CD8-positive, alpha-beta memory T cell (primary cell): ENCODE measurements at regions not wholly inside any gene's neighbourhood (a gene's known extent, or its start where the extent isn't known, plus 50 kb on each side); places are given as distances from the start of the nearest gene placed in this dataset.

ENCODE experiments used
- CTCF ChIA-PET: fragments of 350-600 bp; sonication (Branson Sonifier 250); formaldehyde crosslinking; loops from one replicate; lab custom pipeline; 2021; ENCODE audit warnings: antibody characterized with exemption; lab: Charles Lee
- POLR2A ChIA-PET: fragments of 350-600 bp; sonication (Branson Sonifier 250); formaldehyde crosslinking; loops from one replicate; lab custom pipeline; 2021; ENCODE audit warnings: antibody characterized with exemption; lab: Charles Lee
- DNase-seq, 5 donors: peaks; one replicate each; pipeline versions ENCODE4 v3.0.0 to v3.0.0-alpha.2; 2020 to 2022; ENCODE audit warnings: mixed read lengths in 1 of 5
- H3K27ac ChIP-seq: one replicate; pipeline ENCODE4 v1.7.0; 2013; ENCODE audit warnings: low read depth, mild to moderate bottlenecking, low read length, moderate library complexity
- H3K27me3 ChIP-seq: 2 replicates; pipeline ENCODE4 v1.7.0; 2013; ENCODE audit warnings: low read length, mild to moderate bottlenecking; ENCODE audit not compliant: insufficient read depth, poor library complexity, severe bottlenecking
- H3K36me3 ChIP-seq: 2 replicates; pipeline ENCODE4 v1.7.0; 2013; ENCODE audit warnings: mild to moderate bottlenecking, low read length, moderate library complexity; ENCODE audit not compliant: insufficient read depth
- H3K4me1 ChIP-seq: 2 replicates; pipeline ENCODE4 v1.7.0; 2013; ENCODE audit warnings: mild to moderate bottlenecking, low read length, moderate library complexity; ENCODE audit not compliant: insufficient read depth
- H3K4me3 ChIP-seq: 2 replicates; pipeline ENCODE4 v1.7.0; 2013; ENCODE audit warnings: mild to moderate bottlenecking, low read length
- H3K9me3 ChIP-seq: 2 replicates; pipeline ENCODE4 v1.7.0; 2013; ENCODE audit warnings: mild to moderate bottlenecking, low read length
- H3K27ac Mint-ChIP-seq, 8 donors: one replicate each; pipeline ENCODE4 v1.8.0; 2020 to 2021; ENCODE audit warnings: mixed read lengths in 8 of 8, mild to moderate bottlenecking in 6 of 8, inconsistent platforms in 3 of 8, moderate library complexity in 3 of 8
- H3K27me3 Mint-ChIP-seq, 2 donors: one replicate each; pipeline ENCODE4 v1.8.0; 2020 to 2021; ENCODE audit warnings: mixed read lengths in 2 of 2, mild to moderate bottlenecking in 1 of 2, moderate library complexity in 1 of 2
- H3K36me3 Mint-ChIP-seq, 3 donors: one replicate each; pipeline ENCODE4 v1.8.0; 2020 to 2021; ENCODE audit warnings: mixed read lengths in 3 of 3, inconsistent platforms in 1 of 3, mild to moderate bottlenecking in 1 of 3
- H3K4me1 Mint-ChIP-seq, 3 donors: one replicate each; pipeline ENCODE4 v1.8.0; 2020 to 2021; ENCODE audit warnings: mixed read lengths in 3 of 3, inconsistent platforms in 1 of 3, mild to moderate bottlenecking in 1 of 3
- H3K4me3 Mint-ChIP-seq, 7 donors: one replicate each; pipeline ENCODE4 v1.8.0; 2020 to 2021; ENCODE audit warnings: mixed read lengths in 7 of 7, mild to moderate bottlenecking in 6 of 7, moderate library complexity in 4 of 7, inconsistent platforms in 2 of 7
- H3K9me3 Mint-ChIP-seq, 5 donors: one replicate each; pipeline ENCODE4 v1.8.0; 2020 to 2022; ENCODE audit warnings: mixed read lengths in 5 of 5, mild to moderate bottlenecking in 3 of 5, moderate library complexity in 2 of 5, inconsistent platforms in 1 of 5

DNA sequence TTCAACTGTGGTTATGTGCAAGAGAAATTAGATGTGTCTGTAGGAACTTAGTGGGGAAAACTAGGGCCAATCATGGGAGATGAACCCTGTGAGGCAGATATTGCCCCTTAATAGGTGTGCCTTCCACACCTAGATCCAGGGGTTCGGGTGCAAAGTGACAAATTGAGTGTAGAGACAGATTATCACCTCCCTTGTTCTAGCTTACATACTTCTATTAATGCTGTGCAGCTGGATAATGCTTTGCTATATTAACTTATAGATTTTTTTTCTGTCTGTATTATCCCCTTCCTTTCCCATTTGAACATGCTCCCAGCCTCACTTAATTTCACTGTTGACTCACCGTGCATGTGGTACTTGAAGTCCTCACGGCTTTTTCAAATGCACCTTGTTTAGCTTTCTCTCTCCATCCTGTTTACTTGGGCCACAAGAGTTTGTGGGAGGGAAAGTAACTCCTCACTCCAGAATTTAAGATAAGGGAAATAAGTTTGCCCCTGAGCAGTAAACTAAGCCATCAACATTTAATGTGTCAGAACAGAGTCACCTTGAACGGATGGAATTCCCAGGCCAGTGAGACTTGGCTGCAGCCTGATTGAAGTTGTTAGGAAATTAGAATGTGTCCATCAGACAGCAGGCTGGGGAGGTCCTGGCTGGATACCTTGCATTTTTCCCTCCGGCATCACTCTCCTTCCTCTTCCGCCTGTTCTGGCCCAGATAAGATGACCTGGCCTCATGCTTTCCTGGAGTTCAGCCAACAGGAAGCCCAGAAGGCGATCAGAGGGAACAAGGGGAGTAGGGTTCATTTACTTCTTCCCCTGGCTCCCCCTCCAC lies 478.4 kb downstream of the BCOR start:
- Mint-ChIP-seq H3K4me1 (peaks cover 2 to 4% (median 3%) of the 10 kb centered on the region in 3 donors), H3K36me3 (no peaks in the 10 kb centered on the region), H3K4me3 (no peak overlapping the region), H3K9me3 (peaks cover 0 to 5% (median 2%) of the 10 kb centered on the region in 5 donors), H3K27ac (no peak overlapping the region), H3K27me3 (peaks cover 16% of the 10 kb centered on the region in 2 donors)
- Histone ChIP-seq H3K4me1 (no peaks in the 10 kb centered on the region), H3K27ac (no peak overlapping the region), H3K9me3 (no peaks in the 10 kb centered on the region), H3K36me3 (no peaks in the 10 kb centered on the region), H3K27me3 (no peaks in the 10 kb centered on the region), H3K4me3 (no peak overlapping the region)
- no peak for DNase-seq
- ChIA-PET CTCF (no interaction called here), POLR2A (no interaction called here)

DNA sequence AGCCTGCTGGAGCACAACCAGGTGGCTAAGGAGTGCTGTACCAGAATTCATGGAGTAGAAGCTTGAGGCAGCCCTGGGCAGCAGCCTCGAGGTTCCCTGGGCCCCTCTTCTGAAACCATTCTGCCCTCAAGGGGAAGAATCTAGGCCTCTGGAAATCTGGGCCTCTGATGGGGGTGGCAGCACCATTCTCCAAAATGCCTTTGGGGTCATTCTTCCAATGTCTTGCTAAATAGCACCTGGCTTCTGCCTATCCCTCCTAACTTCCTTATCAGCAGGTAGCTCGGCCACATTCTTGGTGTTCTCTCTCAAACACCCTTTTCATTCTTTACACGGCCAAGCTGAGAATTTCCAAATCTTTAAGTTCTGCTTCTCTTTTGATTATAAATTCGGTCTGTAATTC lies 473.6 kb downstream of the BCOR start:
- H3K27ac ChIP-seq: no peak overlapping the region
- H3K4me3 Mint-ChIP-seq: no peak overlapping the region
- H3K4me1 ChIP-seq: no peaks in the 10 kb centered on the region
- H3K9me3 Mint-ChIP-seq: peaks cover 0 to 3% (median 2%) of the 10 kb centered on the region in 5 donors
- peaks cover 0 to 6% (median 0%) of the 10 kb centered on the region in 3 donors for H3K4me1 Mint-ChIP-seq
- H3K4me3 ChIP-seq: no peak overlapping the region
- H3K36me3 Mint-ChIP-seq: no peaks in the 10 kb centered on the region
- H3K9me3 ChIP-seq: no peaks in the 10 kb centered on the region
- ChIA-PET POLR2A (no interaction called here), CTCF (no interaction called here)
- no peaks in the 10 kb centered on the region for H3K36me3 ChIP-seq
- H3K27ac Mint-ChIP-seq: no peak overlapping the region
- H3K27me3 ChIP-seq: no peaks in the 10 kb centered on the region
- no peak for DNase-seq
- peaks cover 3 to 9% of the 10 kb centered on the region in 2 donors for H3K27me3 Mint-ChIP-seq

DNA sequence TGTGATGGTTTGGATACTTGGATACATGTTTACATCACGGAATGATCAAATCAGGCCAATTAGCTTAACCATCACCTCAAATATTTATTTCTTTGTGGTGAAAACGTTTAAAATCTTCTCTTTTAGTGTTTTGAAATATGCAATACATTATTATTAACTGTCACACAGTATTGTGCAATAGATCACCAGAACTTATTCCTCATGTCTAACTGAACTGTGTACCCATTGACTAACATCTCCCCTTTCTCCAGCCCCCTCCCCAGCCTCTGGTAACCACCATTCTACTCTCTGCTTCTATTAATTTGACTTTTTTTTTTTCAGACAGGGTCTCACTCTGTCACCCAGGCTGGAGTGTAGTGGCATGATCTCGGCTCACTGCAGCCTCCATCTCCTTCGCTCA lies 471.9 kb downstream of the BCOR start:
- CTCF ChIA-PET: no interaction called here
- H3K4me3 ChIP-seq: no peak overlapping the region

DNA sequence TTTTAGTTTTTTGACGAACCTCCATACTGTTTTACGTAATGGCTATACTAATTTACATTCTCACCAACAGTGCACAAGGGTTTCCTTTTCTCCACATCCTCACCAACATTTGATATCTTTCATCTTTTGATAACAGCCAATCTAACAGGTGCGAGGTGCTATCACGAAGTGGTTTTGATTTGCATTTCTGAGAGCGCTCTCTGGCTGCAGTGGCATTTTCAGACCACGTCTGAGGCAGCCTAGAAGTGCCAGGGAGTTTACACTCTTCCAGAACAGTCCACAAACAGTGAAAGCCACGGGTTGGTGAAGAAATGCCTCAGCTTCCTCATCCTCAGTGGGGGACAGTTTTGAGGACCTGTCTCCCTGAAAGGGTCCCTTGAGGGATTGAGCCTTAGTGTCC lies 471.0 kb downstream of the BCOR start:
- DNase-seq: no peak
- Histone ChIP-seq H3K4me1 (no peaks in the 10 kb centered on the region), H3K27ac (no peak overlapping the region), H3K9me3 (no peaks in the 10 kb centered on the region), H3K4me3 (no peak overlapping the region), H3K36me3 (no peaks in the 10 kb centered on the region), H3K27me3 (no peaks in the 10 kb centered on the region)
- peaks cover 0 to 3% (median 0%) of the 10 kb centered on the region in 5 donors for H3K9me3 Mint-ChIP-seq
- ChIA-PET POLR2A (no interaction called here), CTCF (no interaction called here)
- H3K27me3 Mint-ChIP-seq: peaks cover 3 to 8% of the 10 kb centered on the region in 2 donors
- H3K36me3 Mint-ChIP-seq: no peaks in the 10 kb centered on the region
- no peak overlapping the region for H3K27ac Mint-ChIP-seq
- H3K4me1 Mint-ChIP-seq: peaks cover 0 to 6% (median 0%) of the 10 kb centered on the region in 3 donors
- no peak overlapping the region for H3K4me3 Mint-ChIP-seq

More for the DNA sequence above, 471.9 kb downstream of the BCOR start:
- POLR2A ChIA-PET: no interaction called here
- Mint-ChIP-seq H3K36me3 (no peaks in the 10 kb centered on the region), H3K27ac (no peak overlapping the region), H3K4me3 (no peak overlapping the region), H3K9me3 (peaks cover 0 to 3% (median 0%) of the 10 kb centered on the region in 5 donors), H3K27me3 (peaks cover 3 to 8% of the 10 kb centered on the region in 2 donors), H3K4me1 (peaks cover 0 to 6% (median 0%) of the 10 kb centered on the region in 3 donors)
- H3K36me3 ChIP-seq: no peaks in the 10 kb centered on the region
- H3K4me1 ChIP-seq: no peaks in the 10 kb centered on the region
- no peaks in the 10 kb centered on the region for H3K9me3 ChIP-seq
- no peak for DNase-seq
- H3K27ac ChIP-seq: no peak overlapping the region
- H3K27me3 ChIP-seq: no peaks in the 10 kb centered on the region

DNA sequence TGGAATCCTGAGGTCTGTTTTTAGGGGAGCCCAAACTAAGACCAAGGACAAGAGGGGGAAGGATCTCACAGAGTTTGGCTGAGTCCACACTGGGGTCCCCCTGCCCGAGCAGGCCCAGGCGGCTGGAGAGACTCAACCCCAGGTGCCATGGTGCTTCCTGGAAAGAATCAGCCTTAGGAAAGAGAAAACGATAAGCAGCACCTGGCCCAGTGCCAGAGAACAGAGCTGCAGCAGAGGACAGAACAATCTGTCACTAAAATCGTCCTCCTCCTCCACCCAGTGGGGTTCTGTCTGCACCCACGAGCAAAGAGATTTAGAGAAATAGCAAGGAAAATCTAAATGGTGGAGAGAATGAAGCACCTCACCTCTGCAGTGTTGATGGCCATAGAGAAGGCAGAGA lies 470.5 kb downstream of the BCOR start:
- H3K27ac Mint-ChIP-seq: no peak overlapping the region
- peaks cover 0 to 6% (median 0%) of the 10 kb centered on the region in 3 donors for H3K4me1 Mint-ChIP-seq
- CTCF ChIA-PET: no interaction called here

DNA sequence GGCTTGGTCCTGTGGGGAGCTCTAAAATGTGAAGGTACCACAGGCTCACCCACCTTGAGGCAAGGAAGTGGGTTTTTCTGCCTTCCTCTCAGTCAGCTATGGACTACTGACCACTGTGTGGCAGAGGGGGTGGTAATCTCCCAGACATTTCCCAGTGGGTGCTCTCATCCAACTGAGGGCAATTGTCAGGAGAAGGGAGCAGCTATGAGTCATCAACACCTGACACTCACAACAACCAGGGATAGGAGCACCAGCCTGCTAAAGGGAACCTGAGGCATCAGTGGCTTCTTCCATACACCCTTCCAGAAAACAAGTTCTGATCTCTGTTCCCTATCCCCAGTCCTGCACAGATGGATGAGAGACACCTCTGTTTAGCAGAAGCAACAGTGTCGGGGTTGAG lies 468.8 kb downstream of the BCOR start:
- Mint-ChIP-seq H3K4me3 (no peak overlapping the region), H3K27me3 (peaks cover 3 to 7% of the 10 kb centered on the region in 2 donors), H3K27ac (no peak overlapping the region), H3K9me3 (no peaks in the 10 kb centered on the region), H3K36me3 (no peaks in the 10 kb centered on the region), H3K4me1 (peaks cover 0 to 6% (median 0%) of the 10 kb centered on the region in 3 donors)
- ChIA-PET CTCF (no interaction called here), POLR2A (no interaction called here)
- H3K27ac ChIP-seq: no peak overlapping the region
- no peak overlapping the region for H3K4me3 ChIP-seq
- H3K9me3 ChIP-seq: no peaks in the 10 kb centered on the region
- no peaks in the 10 kb centered on the region for H3K36me3 ChIP-seq
- DNase-seq: no peak
- no peaks in the 10 kb centered on the region for H3K4me1 ChIP-seq
- no peaks in the 10 kb centered on the region for H3K27me3 ChIP-seq

More for the DNA sequence above, 470.5 kb downstream of the BCOR start:
- Histone ChIP-seq H3K4me1 (no peaks in the 10 kb centered on the region), H3K4me3 (no peak overlapping the region), H3K27me3 (no peaks in the 10 kb centered on the region), H3K27ac (no peak overlapping the region), H3K36me3 (no peaks in the 10 kb centered on the region), H3K9me3 (no peaks in the 10 kb centered on the region)
- H3K36me3 Mint-ChIP-seq: no peaks in the 10 kb centered on the region
- peaks cover 0 to 3% (median 0%) of the 10 kb centered on the region in 5 donors for H3K9me3 Mint-ChIP-seq
- H3K4me3 Mint-ChIP-seq: no peak overlapping the region
- no peak for DNase-seq
- peaks cover 3 to 7% of the 10 kb centered on the region in 2 donors for H3K27me3 Mint-ChIP-seq
- POLR2A ChIA-PET: no interaction called here

DNA sequence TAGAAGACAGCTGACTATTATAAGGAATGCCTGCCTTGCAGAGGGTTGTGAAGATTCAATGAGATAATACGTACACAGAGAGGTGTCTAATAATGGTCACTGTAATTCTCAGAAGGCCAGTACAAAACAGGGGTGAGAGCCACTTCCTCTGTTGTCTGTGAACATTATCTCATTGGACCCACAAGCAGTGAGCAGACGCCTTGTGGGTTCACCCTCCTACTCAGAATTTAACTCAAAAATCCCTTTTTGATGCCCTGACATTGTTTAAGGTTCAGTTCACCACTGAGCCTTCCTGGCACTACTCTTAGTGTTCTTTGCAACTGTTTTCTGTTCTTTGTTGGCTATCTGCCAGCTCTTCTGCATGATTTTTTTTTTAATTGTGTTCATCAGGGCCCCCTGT lies 467.4 kb downstream of the BCOR start:
- H3K4me1 ChIP-seq: no peaks in the 10 kb centered on the region
- no peaks in the 10 kb centered on the region for H3K27me3 ChIP-seq
- H3K9me3 ChIP-seq: no peaks in the 10 kb centered on the region
- Mint-ChIP-seq H3K9me3 (no peaks in the 10 kb centered on the region), H3K27ac (no peak overlapping the region), H3K36me3 (no peaks in the 10 kb centered on the region), H3K4me3 (no peak overlapping the region), H3K4me1 (peaks cover 0 to 6% (median 0%) of the 10 kb centered on the region in 3 donors), H3K27me3 (peaks cover 3 to 7% of the 10 kb centered on the region in 2 donors)
- POLR2A ChIA-PET: no interaction called here
- CTCF ChIA-PET: no interaction called here
- no peaks in the 10 kb centered on the region for H3K36me3 ChIP-seq
- H3K4me3 ChIP-seq: no peak overlapping the region
- DNase-seq: no peak
- no peak overlapping the region for H3K27ac ChIP-seq

DNA sequence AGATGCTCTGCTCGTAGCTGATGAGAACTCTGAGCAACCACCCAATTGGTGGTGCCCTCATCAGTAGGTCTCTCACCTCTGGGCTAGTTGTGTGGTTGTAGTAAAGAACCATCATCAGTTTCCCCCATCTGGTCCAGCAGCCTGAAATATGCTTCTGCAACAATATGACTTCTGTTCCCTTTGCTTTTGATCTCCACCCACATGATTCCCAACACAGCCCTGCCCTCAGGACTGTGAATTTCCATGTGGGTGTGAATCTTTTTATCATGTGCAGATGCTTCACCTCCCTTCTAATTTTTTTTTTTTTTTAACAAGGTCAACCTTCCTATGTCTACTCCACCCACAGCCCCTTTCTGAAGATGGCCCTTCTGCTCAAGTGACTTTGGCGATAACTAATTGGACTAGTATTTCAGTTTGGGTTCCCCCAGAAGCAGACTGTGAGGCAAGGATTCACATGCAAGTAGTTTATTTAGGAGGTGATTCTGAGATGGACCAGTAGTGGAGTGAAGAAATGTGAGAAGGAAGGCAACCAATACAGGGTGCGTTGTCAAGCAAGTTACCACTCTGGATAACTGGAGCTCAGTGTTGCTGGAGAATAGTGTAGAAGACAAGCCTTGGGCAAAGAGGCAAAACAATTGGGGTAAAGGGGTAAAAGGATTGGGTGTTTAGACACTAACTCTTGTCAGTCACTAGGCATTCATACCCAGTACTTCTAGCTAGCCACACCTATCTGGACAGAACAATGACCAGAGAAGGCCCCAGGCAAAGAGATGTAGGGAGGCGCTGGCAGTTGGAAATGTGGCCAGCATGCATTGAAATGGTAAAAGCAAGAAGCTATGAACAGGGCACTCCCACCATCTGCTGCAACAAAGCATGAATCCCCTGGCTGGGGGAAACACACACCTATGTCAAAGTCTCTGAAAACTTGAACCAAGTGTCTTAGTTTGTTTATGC lies 466.2 kb downstream of the BCOR start:
- peaks cover 3 to 5% of the 10 kb centered on the region in 2 donors for H3K27me3 Mint-ChIP-seq
- no peaks in the 10 kb centered on the region for H3K9me3 ChIP-seq
- H3K4me1 Mint-ChIP-seq: peaks cover 0 to 4% (median 0%) of the 10 kb centered on the region in 3 donors
- H3K27ac ChIP-seq: no peak overlapping the region
- H3K27ac Mint-ChIP-seq: no peak overlapping the region
- no peak overlapping the region for H3K4me3 Mint-ChIP-seq
- H3K27me3 ChIP-seq: no peaks in the 10 kb centered on the region
- H3K36me3 ChIP-seq: no peaks in the 10 kb centered on the region
- POLR2A ChIA-PET: no interaction called here
- H3K4me1 ChIP-seq: no peaks in the 10 kb centered on the region
- no peaks in the 10 kb centered on the region for H3K36me3 Mint-ChIP-seq
- H3K9me3 Mint-ChIP-seq: no peaks in the 10 kb centered on the region
- DNase-seq: no peak
- CTCF ChIA-PET: no interaction called here
- H3K4me3 ChIP-seq: no peak overlapping the region
